ENCODE measurements at regions not wholly inside any gene's neighbourhood (a gene's known extent, or its start where the extent isn't known, plus 50 kb on each side); places are given as distances from the start of the nearest gene placed in this dataset.

- TF ChIP-seq CTCF (IDR thresholded peaks at IDR 0.05; ENCODE audit: low read depth, low read length) = no peak
- H3K4me3 ChIP-seq (ENCODE audit: low read depth, low read length) = no peak overlapping the region
Observed at GRCh38 chr17:5941258-5941657, 128.9 kb upstream of the WSCD1 start.

GRCh38 chr17:5942687-5943086 lies 127.5 kb upstream of the WSCD1 start:
- no peak for TF ChIP-seq CTCF (IDR thresholded peaks at IDR 0.05; ENCODE audit: low read depth, low read length)

DNA sequence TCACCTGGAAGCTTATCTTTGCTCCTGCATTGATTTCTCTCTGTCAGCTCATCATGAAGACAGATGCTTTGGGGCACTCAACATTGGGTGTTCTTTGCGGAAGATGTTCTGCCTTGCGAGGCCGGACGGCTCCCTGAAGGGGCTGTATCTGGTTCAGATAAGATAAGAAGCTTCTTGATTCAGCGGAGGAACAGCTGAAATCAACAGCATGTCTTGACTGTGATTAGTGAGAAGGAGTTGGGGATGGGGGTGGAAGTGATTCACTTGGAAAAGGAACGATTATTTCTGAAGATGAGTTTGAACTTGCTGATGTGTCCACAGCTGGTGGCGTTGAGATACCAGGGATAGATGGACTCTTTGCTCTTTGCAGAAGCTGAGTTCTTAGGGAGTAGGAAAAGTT lies 126.9 kb upstream of the WSCD1 start:
- no peak for TF ChIP-seq CTCF (IDR thresholded peaks at IDR 0.05; ENCODE audit: low read depth, low read length)
- no peak overlapping the region for H3K4me3 ChIP-seq (ENCODE audit: low read depth, low read length)

More at GRCh38 chr17:5942687-5943086, 127.5 kb upstream of the WSCD1 start:
- H3K4me3 ChIP-seq (ENCODE audit: low read depth, low read length) = no peak overlapping the region

GRCh38 chr17:5943982-5944381 lies 126.2 kb upstream of the WSCD1 start:
- H3K4me3 ChIP-seq (ENCODE audit: low read depth, low read length) = no peak overlapping the region
- TF ChIP-seq CTCF (IDR thresholded peaks at IDR 0.05; ENCODE audit: low read depth, low read length) = no peak

DNA sequence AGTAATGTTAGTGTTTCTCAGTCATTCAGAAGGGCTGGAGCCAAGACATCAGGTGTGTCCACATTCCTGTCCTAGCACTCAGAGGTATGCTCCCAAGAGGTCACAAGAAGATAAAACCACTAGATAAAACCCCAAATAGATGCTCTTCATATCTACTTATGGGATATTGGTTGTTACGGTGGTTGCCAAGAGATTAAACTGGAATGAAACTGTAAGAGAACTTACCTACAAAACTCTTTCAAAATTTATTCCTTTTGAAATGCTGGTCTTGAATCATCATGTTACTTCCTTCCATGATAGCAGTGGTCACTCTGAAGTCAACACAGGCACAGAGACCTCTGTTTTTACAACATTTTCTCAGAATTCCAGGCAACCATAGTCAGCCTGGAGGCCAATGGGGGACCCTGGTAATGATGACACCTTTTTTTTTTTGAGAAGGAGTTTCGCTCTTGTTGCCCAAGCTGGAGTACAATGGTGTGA lies 122.4 kb upstream of the WSCD1 start:
- TF ChIP-seq CTCF (IDR thresholded peaks at IDR 0.05; ENCODE audit: low read depth, low read length) = no peak
- no peak overlapping the region for H3K4me3 ChIP-seq (ENCODE audit: low read depth, low read length)

DNA sequence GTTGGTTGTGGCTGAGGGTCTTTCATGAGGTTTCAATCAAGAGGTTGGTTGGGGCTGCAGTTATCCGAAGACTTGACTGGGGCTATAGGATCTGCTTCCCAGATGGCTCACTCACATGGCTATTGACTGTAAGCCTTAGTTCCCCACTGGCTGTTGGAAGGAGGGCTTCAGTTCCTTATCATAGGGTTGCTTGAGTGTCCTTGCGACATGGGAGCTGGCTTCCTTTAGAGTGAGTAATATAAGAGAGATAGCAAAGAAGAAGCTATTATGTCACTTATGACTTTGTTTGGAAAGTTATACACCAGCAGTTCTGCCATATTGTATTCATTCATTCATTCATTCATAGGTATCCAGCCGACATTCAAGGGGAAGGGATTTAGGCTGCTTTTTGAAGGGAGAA lies 121.4 kb upstream of the WSCD1 start:
- no peak overlapping the region for H3K4me3 ChIP-seq (ENCODE audit: low read depth, low read length)
- no peak for TF ChIP-seq CTCF (IDR thresholded peaks at IDR 0.05; ENCODE audit: low read depth, low read length)

- no peak overlapping the region for H3K4me3 ChIP-seq (ENCODE audit: low read depth, low read length)
- no peak for TF ChIP-seq CTCF (IDR thresholded peaks at IDR 0.05; ENCODE audit: low read depth, low read length)
Observed at GRCh38 chr17:5950878-5951277, 119.3 kb upstream of the WSCD1 start.

All from WI38 (cell line).